ENCODE measurements at regions not wholly inside any gene's neighbourhood (a gene's known extent, or its start where the extent isn't known, plus 50 kb on each side); places are given as distances from the start of the nearest gene placed in this dataset.

- no peak for TF ChIP-seq CTCF (IDR thresholded peaks at IDR 0.05; ENCODE audit: unreplicated experiment)
- no TSS peak for BruUV-seq (replicated peaks)
- intact Hi-C loops (cut with micrococcal nuclease), result no loop called here
- no peak for DNase-seq (ENCODE audit: unreplicated experiment)
- ChIA-PET CTCF (interaction anchor here (0.6 kb wide), 1 partner anchor 1606 kb away, joined by 3 read pairs; no protein-coding TSS in a partner anchor), POLR2A (no interaction called here)
- no peaks in the 10 kb centered on the region for H3K36me3 Mint-ChIP-seq (ENCODE audit: insufficient read depth, unreplicated experiment)
- no peak overlapping the region for H3K4me3 Mint-ChIP-seq (ENCODE audit: unreplicated experiment)
- peaks cover 7% of the 10 kb centered on the region for H3K9me3 Mint-ChIP-seq (ENCODE audit: unreplicated experiment)
- peaks cover 15% of the 10 kb centered on the region for H3K27me3 Mint-ChIP-seq (ENCODE audit: insufficient read depth, unreplicated experiment)
- H3K27ac Mint-ChIP-seq (ENCODE audit: low read depth, unreplicated experiment), result no peak overlapping the region
- H3K4me1 Mint-ChIP-seq (ENCODE audit: insufficient read depth, unreplicated experiment), result no peaks in the 10 kb centered on the region
Observed at GRCh38 chr6:114955363-114955762, 612.5 kb upstream of the HS3ST5 start.

GRCh38 chr6:114952229-114952628 is 609.4 kb upstream of the HS3ST5 start:
- no peaks in the 10 kb centered on the region for H3K4me1 Mint-ChIP-seq (ENCODE audit: insufficient read depth, unreplicated experiment)
- ChIA-PET POLR2A (no interaction called here), CTCF (interaction anchor here (0.6 to 0.7 kb wide), 2 partner anchors 88 to 702 kb away, joined by 3 to 4 read pairs; no protein-coding TSS in a partner anchor)
- H3K27me3 Mint-ChIP-seq (ENCODE audit: insufficient read depth, unreplicated experiment), result peaks cover 15% of the 10 kb centered on the region
- BruUV-seq (replicated peaks), result no TSS peak
- intact Hi-C loops (cut with micrococcal nuclease), result no loop called here
- no peak for TF ChIP-seq CTCF (IDR thresholded peaks at IDR 0.05; ENCODE audit: unreplicated experiment)
- no peak for DNase-seq (ENCODE audit: unreplicated experiment)
- no peak overlapping the region for H3K4me3 Mint-ChIP-seq (ENCODE audit: unreplicated experiment)
- H3K36me3 Mint-ChIP-seq (ENCODE audit: insufficient read depth, unreplicated experiment), result no peaks in the 10 kb centered on the region
- H3K9me3 Mint-ChIP-seq (ENCODE audit: unreplicated experiment), result no peaks in the 10 kb centered on the region
- no peak overlapping the region for H3K27ac Mint-ChIP-seq (ENCODE audit: low read depth, unreplicated experiment)

- peaks cover 7% of the 10 kb centered on the region for H3K9me3 Mint-ChIP-seq (ENCODE audit: unreplicated experiment)
- ChIA-PET CTCF (no interaction called here), POLR2A (no interaction called here)
- no peaks in the 10 kb centered on the region for H3K36me3 Mint-ChIP-seq (ENCODE audit: insufficient read depth, unreplicated experiment)
- no peak overlapping the region for H3K4me3 Mint-ChIP-seq (ENCODE audit: unreplicated experiment)
- DNase-seq (ENCODE audit: unreplicated experiment), result no peak
- no peak for TF ChIP-seq CTCF (IDR thresholded peaks at IDR 0.05; ENCODE audit: unreplicated experiment)
- no peaks in the 10 kb centered on the region for H3K27me3 Mint-ChIP-seq (ENCODE audit: insufficient read depth, unreplicated experiment)
- no peaks in the 10 kb centered on the region for H3K4me1 Mint-ChIP-seq (ENCODE audit: insufficient read depth, unreplicated experiment)
- no TSS peak for BruUV-seq (replicated peaks)
- intact Hi-C loops (cut with micrococcal nuclease), result no loop called here
- no peak overlapping the region for H3K27ac Mint-ChIP-seq (ENCODE audit: low read depth, unreplicated experiment)
Observed at GRCh38 chr6:114945392-114945791, 602.6 kb upstream of the HS3ST5 start.

GRCh38 chr6:114941078-114941477 is 598.3 kb upstream of the HS3ST5 start:
- TF ChIP-seq CTCF (IDR thresholded peaks at IDR 0.05; ENCODE audit: unreplicated experiment), result no peak
- H3K27ac Mint-ChIP-seq (ENCODE audit: low read depth, unreplicated experiment), result no peak overlapping the region
- no peak overlapping the region for H3K4me3 Mint-ChIP-seq (ENCODE audit: unreplicated experiment)
- DNase-seq (ENCODE audit: unreplicated experiment), result no peak
- peaks cover 9% of the 10 kb centered on the region for H3K9me3 Mint-ChIP-seq (ENCODE audit: unreplicated experiment)
- H3K27me3 Mint-ChIP-seq (ENCODE audit: insufficient read depth, unreplicated experiment), result no peaks in the 10 kb centered on the region
- BruUV-seq (replicated peaks), result no TSS peak
- H3K36me3 Mint-ChIP-seq (ENCODE audit: insufficient read depth, unreplicated experiment), result no peaks in the 10 kb centered on the region
- intact Hi-C loops (cut with micrococcal nuclease), result no loop called here
- CTCF ChIA-PET, result interaction anchor here (0.6 kb wide), 2 partner anchors 17 to 951 kb away, joined by 4 to 5 read pairs; no protein-coding TSS in a partner anchor
- POLR2A ChIA-PET, result no interaction called here
- no peaks in the 10 kb centered on the region for H3K4me1 Mint-ChIP-seq (ENCODE audit: insufficient read depth, unreplicated experiment)

Measured in MCF 10A (cell line).